Bronchial epithelial cell (primary cell): ENCODE measurements at regions not wholly inside any gene's neighbourhood (a gene's known extent, or its start where the extent isn't known, plus 50 kb on each side); places are given as distances from the start of the nearest gene placed in this dataset.

Experiments
- DNase-seq: peaks from one replicate; pipeline ENCODE4 v3.0.0-alpha.2; 2010; ENCODE audit warnings: low read depth
- FAIRE-seq: peaks from 2 replicates; lab custom pipeline; 2011; peaks lifted over from hg19 to GRCh38; lab: Jason Lieb, UNC
- H3K27me3 ChIP-seq: 2 replicates; pipeline ENCODE4 v1.5.1; 2011; ENCODE audit warnings: low read length; ENCODE audit not compliant: control insufficient read depth, insufficient read depth
- H3K36me3 ChIP-seq: 2 replicates; pipeline ENCODE4 v1.5.1; 2011; ENCODE audit warnings: low read length; ENCODE audit not compliant: control insufficient read depth, insufficient read depth
- H3K4me3 ChIP-seq: 2 replicates; pipeline ENCODE4 v1.5.1; 2011; ENCODE audit warnings: mild to moderate bottlenecking, low read depth, low read length, control low read depth
- CTCF ChIP-seq: IDR thresholded peaks from 2 replicates; pipeline ENCODE4 v1.5.1; 2011; ENCODE audit warnings: mild to moderate bottlenecking, moderate library complexity, low read length, control low read depth, inconsistent platforms; ENCODE audit not compliant: insufficient read depth, severe bottlenecking

DNA sequence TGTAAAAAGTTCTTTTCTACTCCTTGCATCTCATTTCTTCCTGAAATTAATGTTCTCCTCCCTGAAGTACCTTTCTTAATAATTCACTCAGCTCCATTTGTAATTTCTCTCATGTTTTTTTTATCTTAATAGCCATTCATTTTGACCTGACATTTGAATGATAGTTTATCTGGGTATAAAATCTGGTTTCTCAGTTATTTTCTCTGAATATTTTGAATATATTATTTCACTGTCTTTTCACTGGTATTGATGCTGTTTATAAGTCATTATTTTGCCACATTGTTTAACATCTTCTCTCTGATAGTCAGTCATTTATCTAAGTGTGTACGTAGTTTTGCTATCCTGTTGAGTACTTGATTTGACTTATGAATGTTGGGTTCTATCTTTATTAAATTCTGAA lies 68.8 kb upstream of the ARHGAP18 start:
- FAIRE-seq, result no peak
- Histone ChIP-seq H3K27me3 (no peaks in the 10 kb centered on the region), H3K4me3 (no peak overlapping the region), H3K36me3 (no peaks in the 10 kb centered on the region)
- DNase-seq, result no peak
- no peak for TF ChIP-seq CTCF

DNA sequence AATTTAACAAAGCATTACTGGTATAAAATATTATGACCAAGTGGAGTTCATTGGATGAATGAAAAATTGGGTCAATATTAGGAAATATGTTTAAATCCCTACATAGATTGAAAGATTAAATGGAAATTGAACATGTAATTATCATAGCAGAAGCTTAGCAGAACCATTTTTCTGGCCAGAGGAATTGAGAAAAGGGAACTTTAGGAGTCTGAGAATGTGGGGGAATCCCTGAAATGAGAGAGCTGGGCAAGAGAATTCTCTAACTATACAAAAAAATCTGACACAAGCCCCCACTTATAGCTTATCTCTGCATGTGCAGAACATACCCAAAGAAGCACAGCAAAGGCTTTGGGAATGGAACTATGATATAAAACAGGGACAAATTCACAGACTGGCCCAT lies 67.4 kb upstream of the ARHGAP18 start:
- FAIRE-seq (no peak), DNase-seq (no peak)
- Histone ChIP-seq H3K4me3 (no peak overlapping the region), H3K36me3 (no peaks in the 10 kb centered on the region), H3K27me3 (no peaks in the 10 kb centered on the region)
- TF ChIP-seq CTCF, result no peak

GRCh38 chr6:129776542-129777330 lies 66.8 kb upstream of the ARHGAP18 start:
- peak; percentile 12 for DNase-seq
- FAIRE-seq, result no peak
- Histone ChIP-seq H3K27me3 (no peaks in the 10 kb centered on the region), H3K36me3 (no peaks in the 10 kb centered on the region), H3K4me3 (no peak overlapping the region)
- TF ChIP-seq CTCF, result no peak

DNA sequence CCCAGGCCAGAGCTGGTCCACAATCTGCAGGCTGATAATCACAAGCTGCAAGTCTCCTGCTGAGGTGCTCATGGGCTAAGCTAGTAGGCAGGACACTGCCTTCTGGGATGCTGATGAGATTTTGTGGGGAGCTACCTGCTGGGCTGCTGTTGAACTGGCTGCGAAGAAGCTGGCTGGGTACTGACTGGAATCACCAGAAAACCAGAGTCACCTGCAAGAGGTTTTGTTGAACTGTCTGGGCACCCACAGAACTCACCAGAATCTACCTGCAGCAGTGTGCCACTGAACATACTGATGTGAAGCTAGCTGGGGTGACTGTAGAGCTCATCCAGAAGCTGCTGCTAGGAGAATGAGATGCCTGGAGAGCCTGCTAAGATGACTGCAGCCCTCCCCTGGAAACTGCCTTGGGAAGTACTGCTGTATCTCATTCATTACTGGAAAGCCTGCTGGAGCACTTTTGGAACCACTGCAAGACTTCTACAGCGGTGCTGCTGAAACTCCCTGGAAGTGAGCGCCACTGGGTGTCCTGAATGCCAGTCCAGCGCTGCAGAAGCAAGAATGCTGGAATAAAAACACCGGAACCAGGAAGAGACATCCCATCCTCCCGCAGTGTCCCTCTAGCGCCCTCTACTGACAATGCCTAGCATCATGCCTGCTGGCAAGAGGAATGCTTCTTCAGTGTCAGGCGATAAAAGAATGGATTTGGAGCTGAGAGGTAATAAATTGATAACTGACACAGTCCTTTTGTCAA lies 64.9 kb upstream of the ARHGAP18 start:
- no peak overlapping the region for H3K4me3 ChIP-seq
- DNase-seq (peak; percentile 70), FAIRE-seq (no peak)
- H3K27me3 ChIP-seq, result no peaks in the 10 kb centered on the region
- no peaks in the 10 kb centered on the region for H3K36me3 ChIP-seq
- peak; percentile 92 for TF ChIP-seq CTCF

- Histone ChIP-seq H3K27me3 (no peaks in the 10 kb centered on the region), H3K36me3 (no peaks in the 10 kb centered on the region), H3K4me3 (no peak overlapping the region)
- FAIRE-seq (no peak), DNase-seq (no peak)
- TF ChIP-seq CTCF, result no peak
Measured at GRCh38 chr6:129773304-129773703, 63.3 kb upstream of the ARHGAP18 start.
